ENCODE measurements at regions not wholly inside any gene's neighbourhood (a gene's known extent, or its start where the extent isn't known, plus 50 kb on each side); places are given as distances from the start of the nearest gene placed in this dataset.

- no peaks in the 10 kb centered on the region for H3K4me1 ChIP-seq (ENCODE audit: control insufficient read depth, insufficient read depth, low read length, unreplicated experiment)
- H2AFZ ChIP-seq (ENCODE audit: low read length, unreplicated experiment), result peak overlapping the region; percentile 25
- H3K4me3 ChIP-seq (ENCODE audit: low read depth, low read length), result no peak overlapping the region
Measured at GRCh38 chr13:63408331-63409189, 1992.9 kb upstream of the PCDH20 start.

GRCh38 chr13:63403733-63404132, 1988.1 kb upstream of the PCDH20 start:
- no peaks in the 10 kb centered on the region for H3K4me1 ChIP-seq (ENCODE audit: control insufficient read depth, insufficient read depth, low read length, unreplicated experiment)
- no peaks in the 10 kb centered on the region for H3K36me3 ChIP-seq (ENCODE audit: insufficient read depth, low read length)
- H3K27ac ChIP-seq (ENCODE audit: low read depth, low read length), result no peak overlapping the region
- H3K27me3 ChIP-seq (ENCODE audit: insufficient read depth, low read length), result no peaks in the 10 kb centered on the region
- H3K79me2 ChIP-seq (ENCODE audit: control insufficient read depth, insufficient read depth, low read length, unreplicated experiment), result no peaks in the 10 kb centered on the region
- H3K4me3 ChIP-seq (ENCODE audit: low read depth, low read length), result no peak overlapping the region
- H2AFZ ChIP-seq (ENCODE audit: low read length, unreplicated experiment), result no peak overlapping the region

More at GRCh38 chr13:63408331-63409189, 1992.9 kb upstream of the PCDH20 start:
- Histone ChIP-seq H3K27ac (ENCODE audit: low read depth, low read length) (no peak overlapping the region), H3K79me2 (ENCODE audit: control insufficient read depth, insufficient read depth, low read length, unreplicated experiment) (no peaks in the 10 kb centered on the region), H3K27me3 (ENCODE audit: insufficient read depth, low read length) (no peaks in the 10 kb centered on the region), H3K36me3 (ENCODE audit: insufficient read depth, low read length) (no peaks in the 10 kb centered on the region)

- no peak overlapping the region for H2AFZ ChIP-seq (ENCODE audit: low read length, unreplicated experiment)
- no peak overlapping the region for H3K27ac ChIP-seq (ENCODE audit: low read depth, low read length)
- H3K36me3 ChIP-seq (ENCODE audit: insufficient read depth, low read length), result no peaks in the 10 kb centered on the region
- no peaks in the 10 kb centered on the region for H3K79me2 ChIP-seq (ENCODE audit: control insufficient read depth, insufficient read depth, low read length, unreplicated experiment)
- no peak overlapping the region for H3K4me3 ChIP-seq (ENCODE audit: low read depth, low read length)
- no peaks in the 10 kb centered on the region for H3K4me1 ChIP-seq (ENCODE audit: control insufficient read depth, insufficient read depth, low read length, unreplicated experiment)
- H3K27me3 ChIP-seq (ENCODE audit: insufficient read depth, low read length), result no peaks in the 10 kb centered on the region
Measured at GRCh38 chr13:63396746-63397145, 1981.1 kb upstream of the PCDH20 start.

- Histone ChIP-seq H3K79me2 (ENCODE audit: control insufficient read depth, insufficient read depth, low read length, unreplicated experiment) (no peaks in the 10 kb centered on the region), H2AFZ (ENCODE audit: low read length, unreplicated experiment) (no peak overlapping the region), H3K27ac (ENCODE audit: low read depth, low read length) (no peak overlapping the region), H3K36me3 (ENCODE audit: insufficient read depth, low read length) (no peaks in the 10 kb centered on the region), H3K4me1 (ENCODE audit: control insufficient read depth, insufficient read depth, low read length, unreplicated experiment) (no peaks in the 10 kb centered on the region), H3K27me3 (ENCODE audit: insufficient read depth, low read length) (no peaks in the 10 kb centered on the region), H3K4me3 (ENCODE audit: low read depth, low read length) (no peak overlapping the region)
Measured at GRCh38 chr13:63393112-63393511, 1977.5 kb upstream of the PCDH20 start.

GRCh38 chr13:63389756-63390155, 1974.1 kb upstream of the PCDH20 start:
- H3K36me3 ChIP-seq (ENCODE audit: insufficient read depth, low read length), result no peaks in the 10 kb centered on the region
- no peak overlapping the region for H3K4me3 ChIP-seq (ENCODE audit: low read depth, low read length)
- H3K79me2 ChIP-seq (ENCODE audit: control insufficient read depth, insufficient read depth, low read length, unreplicated experiment), result no peaks in the 10 kb centered on the region
- no peak overlapping the region for H3K27ac ChIP-seq (ENCODE audit: low read depth, low read length)
- H2AFZ ChIP-seq (ENCODE audit: low read length, unreplicated experiment), result no peak overlapping the region
- H3K4me1 ChIP-seq (ENCODE audit: control insufficient read depth, insufficient read depth, low read length, unreplicated experiment), result no peaks in the 10 kb centered on the region
- no peaks in the 10 kb centered on the region for H3K27me3 ChIP-seq (ENCODE audit: insufficient read depth, low read length)

- H3K27ac ChIP-seq (ENCODE audit: low read depth, low read length), result no peak overlapping the region
- no peaks in the 10 kb centered on the region for H3K36me3 ChIP-seq (ENCODE audit: insufficient read depth, low read length)
- no peaks in the 10 kb centered on the region for H3K4me1 ChIP-seq (ENCODE audit: control insufficient read depth, insufficient read depth, low read length, unreplicated experiment)
- no peak overlapping the region for H2AFZ ChIP-seq (ENCODE audit: low read length, unreplicated experiment)
- H3K79me2 ChIP-seq (ENCODE audit: control insufficient read depth, insufficient read depth, low read length, unreplicated experiment), result no peaks in the 10 kb centered on the region
- no peak overlapping the region for H3K4me3 ChIP-seq (ENCODE audit: low read depth, low read length)
- H3K27me3 ChIP-seq (ENCODE audit: insufficient read depth, low read length), result no peaks in the 10 kb centered on the region
Measured at GRCh38 chr13:63381078-63381859, 1965.6 kb upstream of the PCDH20 start.

GRCh38 chr13:63377986-63378385, 1962.3 kb upstream of the PCDH20 start:
- Histone ChIP-seq H3K4me3 (ENCODE audit: low read depth, low read length) (no peak overlapping the region), H3K4me1 (ENCODE audit: control insufficient read depth, insufficient read depth, low read length, unreplicated experiment) (no peaks in the 10 kb centered on the region), H3K27me3 (ENCODE audit: insufficient read depth, low read length) (no peaks in the 10 kb centered on the region), H2AFZ (ENCODE audit: low read length, unreplicated experiment) (no peak overlapping the region), H3K27ac (ENCODE audit: low read depth, low read length) (no peak overlapping the region), H3K36me3 (ENCODE audit: insufficient read depth, low read length) (no peaks in the 10 kb centered on the region), H3K79me2 (ENCODE audit: control insufficient read depth, insufficient read depth, low read length, unreplicated experiment) (no peaks in the 10 kb centered on the region)

GRCh38 chr13:63370101-63370500, 1954.5 kb upstream of the PCDH20 start:
- Histone ChIP-seq H3K4me1 (ENCODE audit: control insufficient read depth, insufficient read depth, low read length, unreplicated experiment) (no peaks in the 10 kb centered on the region), H2AFZ (ENCODE audit: low read length, unreplicated experiment) (no peak overlapping the region), H3K4me3 (ENCODE audit: low read depth, low read length) (no peak overlapping the region), H3K36me3 (ENCODE audit: insufficient read depth, low read length) (no peaks in the 10 kb centered on the region), H3K79me2 (ENCODE audit: control insufficient read depth, insufficient read depth, low read length, unreplicated experiment) (no peaks in the 10 kb centered on the region), H3K27me3 (ENCODE audit: insufficient read depth, low read length) (no peaks in the 10 kb centered on the region), H3K27ac (ENCODE audit: low read depth, low read length) (no peak overlapping the region)

GRCh38 chr13:63367522-63368198, 1952.0 kb upstream of the PCDH20 start:
- no peak overlapping the region for H3K4me3 ChIP-seq (ENCODE audit: low read depth, low read length)
- no peak overlapping the region for H3K27ac ChIP-seq (ENCODE audit: low read depth, low read length)
- no peak overlapping the region for H2AFZ ChIP-seq (ENCODE audit: low read length, unreplicated experiment)
- no peaks in the 10 kb centered on the region for H3K4me1 ChIP-seq (ENCODE audit: control insufficient read depth, insufficient read depth, low read length, unreplicated experiment)
- no peaks in the 10 kb centered on the region for H3K36me3 ChIP-seq (ENCODE audit: insufficient read depth, low read length)
- no peaks in the 10 kb centered on the region for H3K27me3 ChIP-seq (ENCODE audit: insufficient read depth, low read length)
- H3K79me2 ChIP-seq (ENCODE audit: control insufficient read depth, insufficient read depth, low read length, unreplicated experiment), result no peaks in the 10 kb centered on the region

GRCh38 chr13:63364159-63364558, 1948.5 kb upstream of the PCDH20 start:
- Histone ChIP-seq H3K79me2 (ENCODE audit: control insufficient read depth, insufficient read depth, low read length, unreplicated experiment) (no peaks in the 10 kb centered on the region), H3K36me3 (ENCODE audit: insufficient read depth, low read length) (no peaks in the 10 kb centered on the region), H3K4me3 (ENCODE audit: low read depth, low read length) (no peak overlapping the region), H3K27ac (ENCODE audit: low read depth, low read length) (no peak overlapping the region), H3K27me3 (ENCODE audit: insufficient read depth, low read length) (no peaks in the 10 kb centered on the region), H3K4me1 (ENCODE audit: control insufficient read depth, insufficient read depth, low read length, unreplicated experiment) (no peaks in the 10 kb centered on the region), H2AFZ (ENCODE audit: low read length, unreplicated experiment) (no peak overlapping the region)

Measured in ACC112 (cell line).